ENCODE measurements at regions not wholly inside any gene's neighbourhood (a gene's known extent, or its start where the extent isn't known, plus 50 kb on each side); places are given as distances from the start of the nearest gene placed in this dataset.

DNA sequence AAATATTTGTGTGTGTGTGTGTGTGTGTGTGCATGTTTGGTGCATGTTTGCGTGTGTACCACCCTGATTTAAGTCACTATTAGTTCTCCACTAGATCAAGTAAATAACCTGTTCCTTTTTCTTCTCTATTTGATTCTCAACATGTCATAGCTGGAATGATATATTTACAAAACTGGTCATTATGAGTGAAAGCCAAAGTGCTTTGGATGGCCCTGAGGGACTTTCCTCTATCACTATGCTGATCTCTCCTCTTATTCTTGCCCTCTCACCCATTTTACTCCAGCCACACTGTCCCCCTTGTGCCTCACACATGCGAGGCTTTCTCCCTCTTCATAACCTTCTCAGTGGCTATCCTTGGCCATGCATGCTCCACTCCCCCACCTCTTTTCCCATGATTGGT, 144.6 kb upstream of the NMUR2 start:
- Histone ChIP-seq H3K9me3 (no peaks in the 10 kb centered on the region), H3K27ac (no peak overlapping the region), H3K4me1 (no peaks in the 10 kb centered on the region), H3K27me3 (no peaks in the 10 kb centered on the region), H3K36me3 (no peaks in the 10 kb centered on the region), H3K4me3 (no peak overlapping the region)
- intact Hi-C loops (cut with DNase I): no loop called here
- no peak for DNase-seq (ENCODE audit: low spot score in 2 of 2)
- TF ChIP-seq, protein P1, sequence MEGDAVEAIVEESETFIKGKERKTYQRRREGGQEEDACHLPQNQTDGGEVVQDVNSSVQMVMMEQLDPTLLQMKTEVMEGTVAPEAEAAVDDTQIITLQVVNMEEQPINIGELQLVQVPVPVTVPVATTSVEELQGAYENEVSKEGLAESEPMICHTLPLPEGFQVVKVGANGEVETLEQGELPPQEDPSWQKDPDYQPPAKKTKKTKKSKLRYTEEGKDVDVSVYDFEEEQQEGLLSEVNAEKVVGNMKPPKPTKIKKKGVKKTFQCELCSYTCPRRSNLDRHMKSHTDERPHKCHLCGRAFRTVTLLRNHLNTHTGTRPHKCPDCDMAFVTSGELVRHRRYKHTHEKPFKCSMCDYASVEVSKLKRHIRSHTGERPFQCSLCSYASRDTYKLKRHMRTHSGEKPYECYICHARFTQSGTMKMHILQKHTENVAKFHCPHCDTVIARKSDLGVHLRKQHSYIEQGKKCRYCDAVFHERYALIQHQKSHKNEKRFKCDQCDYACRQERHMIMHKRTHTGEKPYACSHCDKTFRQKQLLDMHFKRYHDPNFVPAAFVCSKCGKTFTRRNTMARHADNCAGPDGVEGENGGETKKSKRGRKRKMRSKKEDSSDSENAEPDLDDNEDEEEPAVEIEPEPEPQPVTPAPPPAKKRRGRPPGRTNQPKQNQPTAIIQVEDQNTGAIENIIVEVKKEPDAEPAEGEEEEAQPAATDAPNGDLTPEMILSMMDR (IDR thresholded peaks at IDR 0.05): no peak

DNA sequence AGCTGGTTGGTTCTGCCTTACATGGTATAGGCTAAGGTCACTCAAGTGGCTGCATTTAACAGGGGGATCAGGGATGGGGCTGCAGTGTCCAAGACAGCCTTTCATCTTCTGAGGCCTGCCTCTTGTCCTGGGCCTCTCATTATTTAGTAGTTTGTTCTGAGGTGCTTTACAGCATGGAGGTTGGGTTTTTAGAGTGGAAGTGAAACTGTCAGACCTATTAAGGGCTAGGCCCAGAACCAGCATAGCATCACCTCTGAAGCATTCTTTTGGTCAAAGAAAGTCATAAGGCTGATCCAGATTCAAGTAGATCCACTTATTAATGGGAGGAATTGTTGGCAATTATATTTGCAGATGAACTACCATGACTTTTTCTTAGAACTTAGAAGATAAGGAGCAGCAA, 146.0 kb upstream of the NMUR2 start:
- Histone ChIP-seq H3K4me3 (no peak overlapping the region), H3K36me3 (no peaks in the 10 kb centered on the region), H3K9me3 (no peaks in the 10 kb centered on the region), H3K27ac (no peak overlapping the region), H3K4me1 (no peaks in the 10 kb centered on the region), H3K27me3 (no peaks in the 10 kb centered on the region)
- intact Hi-C loops (cut with DNase I): no loop called here
- DNase-seq (ENCODE audit: low spot score in 2 of 2): no peak
- TF ChIP-seq, protein P1 (IDR thresholded peaks at IDR 0.05): no peak

DNA sequence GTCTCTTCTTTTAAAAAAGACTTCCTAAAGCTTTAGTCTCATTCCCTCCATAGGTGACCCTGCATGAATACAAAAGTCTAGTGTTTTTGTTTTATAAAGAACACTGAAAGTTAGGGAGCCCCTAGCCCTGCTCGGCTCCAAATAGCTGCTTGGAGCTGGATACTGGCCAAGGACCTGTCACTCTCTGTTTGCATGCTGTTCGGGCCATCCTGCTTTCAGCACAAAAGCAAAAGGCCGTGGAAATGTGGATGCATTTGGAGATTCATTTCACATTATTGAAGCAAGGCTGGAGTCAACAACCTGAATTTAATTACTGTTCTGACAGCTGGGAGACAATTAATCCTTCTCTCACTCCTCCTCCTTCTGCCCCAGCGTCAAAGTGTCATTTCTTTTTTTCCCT, 151.7 kb upstream of the NMUR2 start:
- Histone ChIP-seq H3K9me3 (no peaks in the 10 kb centered on the region), H3K27ac (no peak overlapping the region)

GRCh38 chr5:152560512-152561137, 155.5 kb upstream of the NMUR2 start:
- Histone ChIP-seq H3K27me3 (no peaks in the 10 kb centered on the region), H3K36me3 (no peaks in the 10 kb centered on the region), H3K27ac (no peak overlapping the region), H3K4me1 (peaks cover 0 to 4% of the 10 kb centered on the region in 2 donors), H3K9me3 (no peaks in the 10 kb centered on the region), H3K4me3 (no peak overlapping the region)
- peak in 1 of 2 donors; percentile 76 for DNase-seq (ENCODE audit: low spot score in 2 of 2)
- TF ChIP-seq, protein P1 (IDR thresholded peaks at IDR 0.05): peak; percentile 62 to 83 (median 71)
- intact Hi-C loops (cut with DNase I): loop anchor here (1.0 kb wide), 1 partner anchor 588 kb away; no protein-coding TSS in a partner anchor

More for the DNA sequence above, 151.7 kb upstream of the NMUR2 start:
- intact Hi-C loops (cut with DNase I): no loop called here
- H3K36me3 ChIP-seq: no peaks in the 10 kb centered on the region
- H3K27me3 ChIP-seq: no peaks in the 10 kb centered on the region
- DNase-seq (ENCODE audit: low spot score in 2 of 2): no peak
- peaks cover 0 to 4% of the 10 kb centered on the region in 2 donors for H3K4me1 ChIP-seq
- TF ChIP-seq, protein P1 (IDR thresholded peaks at IDR 0.05): no peak
- H3K4me3 ChIP-seq: no peak overlapping the region

DNA sequence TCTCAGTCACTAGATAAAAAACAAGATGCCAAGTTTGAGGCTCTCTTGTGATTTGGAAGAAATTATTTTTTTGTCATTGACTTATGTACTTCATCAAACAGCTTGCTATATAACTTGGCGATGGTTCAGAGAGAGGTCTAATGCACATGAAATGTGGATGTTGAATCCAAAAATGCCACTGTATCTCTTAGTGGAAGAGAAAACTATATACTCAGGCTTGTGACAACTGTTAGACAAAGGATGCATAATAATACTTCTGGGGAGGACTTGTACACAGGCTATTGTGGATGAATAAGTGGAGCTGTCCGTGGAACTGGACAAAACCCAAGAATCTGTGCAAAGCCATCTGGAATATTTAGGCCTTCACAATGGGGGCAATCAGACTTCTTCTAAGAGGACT, 162.9 kb upstream of the NMUR2 start:
- no peak overlapping the region for H3K4me3 ChIP-seq
- TF ChIP-seq, protein P1 (IDR thresholded peaks at IDR 0.05): no peak
- intact Hi-C loops (cut with DNase I): no loop called here
- H3K27ac ChIP-seq: no peak overlapping the region
- H3K9me3 ChIP-seq: no peaks in the 10 kb centered on the region
- H3K4me1 ChIP-seq: no peaks in the 10 kb centered on the region
- no peaks in the 10 kb centered on the region for H3K36me3 ChIP-seq
- no peak for DNase-seq (ENCODE audit: low spot score in 2 of 2)
- no peaks in the 10 kb centered on the region for H3K27me3 ChIP-seq

GRCh38 chr5:152572812-152573211, 167.7 kb upstream of the NMUR2 start:
- intact Hi-C loops (cut with DNase I): no loop called here
- Histone ChIP-seq H3K27me3 (no peaks in the 10 kb centered on the region), H3K27ac (no peak overlapping the region), H3K9me3 (no peaks in the 10 kb centered on the region), H3K36me3 (no peaks in the 10 kb centered on the region), H3K4me1 (no peaks in the 10 kb centered on the region), H3K4me3 (no peak overlapping the region)
- DNase-seq (ENCODE audit: low spot score in 2 of 2): no peak
- TF ChIP-seq, protein P1 (IDR thresholded peaks at IDR 0.05): no peak
